ENCODE measurements at regions not wholly inside any gene's neighbourhood (a gene's known extent, or its start where the extent isn't known, plus 50 kb on each side); places are given as distances from the start of the nearest gene placed in this dataset.

- TF ChIP-seq AHDC1 (CRISPR knock-in tag; IDR thresholded peaks at IDR 0.05; ENCODE audit: borderline replicate concordance) (no peak), ZNF839 (CRISPR knock-in tag; IDR thresholded peaks at IDR 0.05; ENCODE audit: borderline replicate concordance) (no peak), ZNF432 (CRISPR knock-in tag; IDR thresholded peaks at IDR 0.05; ENCODE audit: borderline replicate concordance) (no peak), SCMH1 (CRISPR knock-in tag; IDR thresholded peaks at IDR 0.05; ENCODE audit: borderline replicate concordance) (no peak)
Observed at GRCh38 chr4:23068287-23068686, 375.6 kb downstream of the GBA3 start (continued).

GRCh38 chr4:23062188-23062587 lies 369.5 kb downstream of the GBA3 start:
- no peak for ATAC-seq
- in situ Hi-C loops (cut with HindIII; ENCODE audit: extremely low pct_ligation_motif_present, low pct_unique_long_range_greater_than_20kb), result no loop called here
- CTCF ChIA-PET (ENCODE audit: low intra/inter-chr PET ratio, low total read pairs), result no interaction called here
- TF ChIP-seq RARA (CRISPR knock-in tag; IDR thresholded peaks at IDR 0.05) (no peak), ZNF782 (CRISPR knock-in tag; IDR thresholded peaks at IDR 0.05; ENCODE audit: borderline replicate concordance) (no peak), HMG20A (CRISPR knock-in tag; IDR thresholded peaks at IDR 0.05; ENCODE audit: borderline replicate concordance) (no peak), FUBP1 (CRISPR knock-in tag; IDR thresholded peaks at IDR 0.05; ENCODE audit: borderline replicate concordance) (no peak), PBX3 (CRISPR knock-in tag; IDR thresholded peaks at IDR 0.05; ENCODE audit: borderline replicate concordance) (no peak), ZBTB26 (CRISPR knock-in tag; IDR thresholded peaks at IDR 0.05; ENCODE audit: borderline replicate concordance) (no peak), ZFP36L2 (CRISPR knock-in tag; IDR thresholded peaks at IDR 0.05) (no peak), ATF7-NPFF (CRISPR knock-in tag; IDR thresholded peaks at IDR 0.05; ENCODE audit: low read depth) (no peak), HOXD1 (CRISPR knock-in tag; IDR thresholded peaks at IDR 0.05) (no peak)

More at GRCh38 chr4:23062188-23062587, 369.5 kb downstream of the GBA3 start:
- H3K27me3 ChIP-seq (ENCODE audit: control insufficient read depth in 1 of 2, insufficient read depth in 2 of 2, low read length in 2 of 2), result no peaks in the 10 kb centered on the region; a peak in 1 of 5 replicates
- no peaks in the 10 kb centered on the region for H3K9me3 ChIP-seq (ENCODE audit: low read length)
- H3K27ac ChIP-seq (ENCODE audit: extremely low read length, insufficient read depth, low read length), result no peak overlapping the region
- DNase-seq (ENCODE audit: low spot score) (no peak), FAIRE-seq (no peak)
- POLR2A ChIA-PET, result no interaction called here
- H3K9ac ChIP-seq (ENCODE audit: insufficient read depth, low read depth, low read length), result no peak overlapping the region
- intact Hi-C loops (cut with micrococcal nuclease; ENCODE audit: unreplicated experiment), result no loop called here
- H3K79me2 ChIP-seq (ENCODE audit: insufficient read depth, low read length), result no peaks in the 10 kb centered on the region
- whole genome bisulfite sequencing (ENCODE audit: low lambda C conversion rate), result 46% methylated on average over 2 of the region's 2 CpGs
- H3K4me3 ChIP-seq (replicated peaks in 1 of 3; ENCODE audit: insufficient read depth in 1 of 3, low read depth in 2 of 3, low read length in 3 of 3), result no peak overlapping the region
- no peaks in the 10 kb centered on the region for H4K20me1 ChIP-seq (ENCODE audit: insufficient read depth, low read length)
- BruUV-seq (replicated peaks), result no TSS peak
- no peaks in the 10 kb centered on the region for H3K36me3 ChIP-seq (replicated peaks in 1 of 2; ENCODE audit: control insufficient read depth in 1 of 2, insufficient read depth in 2 of 2, low read length in 2 of 2)
- H3K4me2 ChIP-seq (ENCODE audit: low read depth, low read length), result no peak overlapping the region
- 0 out of 2 replicates have a peak, but pooled peaks cover 7% of the 10 kb centered on the region for H3K4me1 ChIP-seq (ENCODE audit: insufficient read depth, low read length)
- H2AFZ ChIP-seq (ENCODE audit: low read length), result no peak overlapping the region

All from HepG2 (cell line).